Epithelial cell of proximal tubule (primary cell): ENCODE measurements at regions not wholly inside any gene's neighbourhood (a gene's known extent, or its start where the extent isn't known, plus 50 kb on each side); places are given as distances from the start of the nearest gene placed in this dataset.

Experiments
- DNase-seq: peaks from one replicate; pipeline ENCODE4 v3.0.0-alpha.2; 2011; ENCODE audit warnings: low read depth
- H3K4me3 ChIP-seq: 2 replicates; pipeline ENCODE4 v1.5.1; 2011; ENCODE audit warnings: low read depth, mild to moderate bottlenecking, low read length
- TF ChIP-seq, protein P1 (sequence below): conservative IDR thresholded peaks from 2 replicates; pipeline ENCODE4 v1.5.1; 2012; ENCODE audit warnings: low read depth, mild to moderate bottlenecking, low read length

DNA sequence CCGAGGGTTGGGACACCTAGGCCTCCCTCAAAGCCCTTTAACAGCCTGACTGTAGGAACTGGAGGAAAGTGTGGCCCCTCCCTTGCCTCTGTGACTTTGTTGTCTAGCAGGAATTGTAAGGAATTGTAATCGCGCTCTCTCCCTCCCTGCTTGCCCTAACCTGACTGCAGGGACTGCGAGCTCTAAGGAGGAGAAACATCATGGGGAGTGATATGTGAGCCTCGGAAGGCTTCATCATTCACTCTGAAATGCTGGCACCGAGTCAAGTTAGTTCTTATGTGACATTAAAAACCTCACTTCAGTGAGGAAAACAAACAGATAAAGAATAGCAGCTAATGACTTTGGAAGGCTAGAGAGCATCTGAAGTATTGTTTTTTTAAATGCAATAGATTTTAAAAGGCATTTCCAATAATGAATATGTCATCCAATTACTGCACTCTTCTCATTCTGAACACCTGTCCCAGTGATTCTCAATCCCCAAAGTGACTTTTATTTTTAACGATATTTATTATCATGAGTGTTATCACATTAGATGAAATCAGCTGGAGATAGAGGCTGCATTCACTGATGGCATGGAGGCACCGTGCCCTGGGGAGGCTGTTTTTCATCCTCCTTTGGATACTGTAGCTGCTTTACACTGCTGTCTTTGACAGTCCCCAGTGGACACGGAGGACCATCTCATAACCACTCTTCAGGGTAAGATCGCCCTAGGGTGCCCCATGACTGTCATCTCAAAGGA, 58.5 kb upstream of the NTM start:
- H3K4me3 ChIP-seq = no peak overlapping the region
- DNase-seq = no peak
- TF ChIP-seq, protein P1, sequence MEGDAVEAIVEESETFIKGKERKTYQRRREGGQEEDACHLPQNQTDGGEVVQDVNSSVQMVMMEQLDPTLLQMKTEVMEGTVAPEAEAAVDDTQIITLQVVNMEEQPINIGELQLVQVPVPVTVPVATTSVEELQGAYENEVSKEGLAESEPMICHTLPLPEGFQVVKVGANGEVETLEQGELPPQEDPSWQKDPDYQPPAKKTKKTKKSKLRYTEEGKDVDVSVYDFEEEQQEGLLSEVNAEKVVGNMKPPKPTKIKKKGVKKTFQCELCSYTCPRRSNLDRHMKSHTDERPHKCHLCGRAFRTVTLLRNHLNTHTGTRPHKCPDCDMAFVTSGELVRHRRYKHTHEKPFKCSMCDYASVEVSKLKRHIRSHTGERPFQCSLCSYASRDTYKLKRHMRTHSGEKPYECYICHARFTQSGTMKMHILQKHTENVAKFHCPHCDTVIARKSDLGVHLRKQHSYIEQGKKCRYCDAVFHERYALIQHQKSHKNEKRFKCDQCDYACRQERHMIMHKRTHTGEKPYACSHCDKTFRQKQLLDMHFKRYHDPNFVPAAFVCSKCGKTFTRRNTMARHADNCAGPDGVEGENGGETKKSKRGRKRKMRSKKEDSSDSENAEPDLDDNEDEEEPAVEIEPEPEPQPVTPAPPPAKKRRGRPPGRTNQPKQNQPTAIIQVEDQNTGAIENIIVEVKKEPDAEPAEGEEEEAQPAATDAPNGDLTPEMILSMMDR = no peak
